Activated T-helper 1 cell treated with anti-CD3 and anti-CD28 coated beads, Interleukin-12 subunit alpha, Interleukin-12 subunit beta, Interleukin-2, Interleukin-4 antibody, amounts not matched to agents 30 ng/mL and 10 ng/mL and 1 ng/mL, durations not matched to agents 14 hours and 24 hours and 36 hours (primary cell): ENCODE measurements at regions not wholly inside any gene's neighbourhood (a gene's known extent, or its start where the extent isn't known, plus 50 kb on each side); places are given as distances from the start of the nearest gene placed in this dataset.

Experiments used
- DNase-seq: peaks from one replicate; pipeline ENCODE4 v3.0.0; 2021; ENCODE audit warnings: low spot score
- H3K27ac Mint-ChIP-seq: one replicate; pipeline ENCODE4 v1.8.0; 2021; ENCODE audit warnings: mild to moderate bottlenecking, mixed read lengths
- H3K27me3 Mint-ChIP-seq: one replicate; pipeline ENCODE4 v1.8.0; 2022; ENCODE audit warnings: mild to moderate bottlenecking, moderate library complexity, mixed read lengths; ENCODE audit not compliant: insufficient read depth
- H3K36me3 Mint-ChIP-seq: one replicate; pipeline ENCODE4 v1.8.0; 2021; ENCODE audit warnings: low read depth, mixed read lengths
- H3K4me1 Mint-ChIP-seq: one replicate; pipeline ENCODE4 v1.8.0; 2021; ENCODE audit warnings: low read depth, mixed read lengths
- H3K4me3 Mint-ChIP-seq: one replicate; pipeline ENCODE4 v1.8.0; 2021; ENCODE audit warnings: mild to moderate bottlenecking, moderate library complexity, mixed read lengths
- H3K9me3 Mint-ChIP-seq: one replicate; pipeline ENCODE4 v1.8.0; 2021; ENCODE audit warnings: mixed read lengths
- intact Hi-C: fragments of 100-400 bp; cut with micrococcal nuclease; formaldehyde crosslinking; loops from one replicate; pipeline ENCODE4 v1.15.1; 2024

DNA sequence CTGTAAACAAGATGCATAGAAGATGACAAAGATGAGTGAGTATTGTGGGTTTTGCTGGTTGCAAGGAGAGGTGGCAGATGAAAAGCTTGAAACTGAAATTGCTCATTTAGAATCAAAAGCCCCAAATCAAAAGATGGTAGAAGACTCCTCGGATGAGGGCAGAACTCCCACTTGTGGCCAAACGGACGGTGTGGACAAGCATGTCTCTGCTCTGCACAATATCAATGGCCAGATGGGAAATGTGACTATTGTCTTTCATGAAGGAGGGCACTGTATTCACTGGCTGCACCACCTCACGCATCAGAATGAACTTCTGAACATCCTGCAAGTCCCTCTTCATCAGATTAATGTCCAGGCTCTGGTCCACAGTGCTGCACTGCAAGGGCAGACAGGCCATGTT is 541.7 kb downstream of the MTRR start:
- no peak overlapping the region for H3K27ac Mint-ChIP-seq
- no peaks in the 10 kb centered on the region for H3K27me3 Mint-ChIP-seq
- no peaks in the 10 kb centered on the region for H3K4me1 Mint-ChIP-seq
- no peaks in the 10 kb centered on the region for H3K36me3 Mint-ChIP-seq
- intact Hi-C loops = no loop called here
- DNase-seq = no peak
- H3K4me3 Mint-ChIP-seq = no peak overlapping the region
- peaks cover 10% of the 10 kb centered on the region for H3K9me3 Mint-ChIP-seq

DNA sequence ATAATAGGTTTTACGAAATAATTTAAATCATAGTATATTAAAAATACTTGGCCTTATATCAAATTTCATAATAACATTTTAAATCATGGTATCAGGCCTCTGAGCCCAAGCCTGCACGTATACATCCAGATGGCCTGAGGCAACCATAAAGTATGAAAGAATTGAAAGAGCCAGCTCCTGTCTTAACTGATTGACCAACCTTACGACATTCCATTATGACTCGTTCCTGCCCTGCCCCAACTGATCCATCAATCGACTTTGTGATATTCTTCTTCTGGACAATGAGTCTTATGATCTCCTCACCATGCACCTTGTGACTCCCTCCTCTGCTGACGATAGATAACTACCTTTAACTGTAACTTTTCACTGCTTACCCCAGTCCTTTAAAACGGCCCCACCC is 545.0 kb downstream of the MTRR start:
- Mint-ChIP-seq H3K9me3 (peaks cover 10% of the 10 kb centered on the region), H3K4me3 (no peak overlapping the region), H3K27ac (no peak overlapping the region), H3K36me3 (no peaks in the 10 kb centered on the region), H3K4me1 (no peaks in the 10 kb centered on the region), H3K27me3 (no peaks in the 10 kb centered on the region)
- no peak for DNase-seq
- intact Hi-C loops = no loop called here

DNA sequence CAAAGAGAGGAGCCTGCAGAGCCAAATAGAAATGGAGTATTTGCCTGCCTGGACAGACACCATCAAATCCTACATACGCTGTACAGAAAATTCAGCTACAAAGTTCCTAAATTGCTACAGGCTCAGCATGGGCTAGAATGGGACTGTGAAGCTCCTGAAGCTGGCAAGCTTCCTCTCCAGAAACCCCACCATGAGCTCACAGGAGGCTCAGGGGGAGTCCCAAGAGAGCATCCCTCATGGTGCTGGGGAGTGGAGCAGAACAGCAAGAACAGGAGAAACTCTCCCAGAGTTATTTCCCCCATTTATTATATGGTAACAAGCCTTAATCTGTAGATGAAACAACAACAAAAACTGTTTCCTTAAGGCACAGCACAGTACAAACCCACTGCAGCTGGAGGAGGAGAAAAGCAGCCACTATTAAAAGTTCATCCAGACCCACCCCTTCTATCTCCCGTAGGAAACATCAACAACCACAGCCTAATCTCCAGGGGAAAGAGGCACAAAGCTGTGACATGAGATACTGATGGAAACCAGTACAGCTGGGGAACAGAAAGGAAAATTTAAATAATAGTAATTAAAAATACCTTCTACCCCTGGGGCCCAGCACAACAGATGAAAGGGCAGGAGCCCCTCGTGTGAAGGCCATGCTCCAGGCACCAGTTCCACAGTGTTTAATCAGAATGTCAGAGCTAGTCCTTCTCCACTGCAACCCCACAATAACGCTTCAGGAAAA is 548.5 kb downstream of the MTRR start:
- H3K4me1 Mint-ChIP-seq = no peaks in the 10 kb centered on the region
- no peak for DNase-seq
- H3K4me3 Mint-ChIP-seq = no peak overlapping the region
- no peaks in the 10 kb centered on the region for H3K27me3 Mint-ChIP-seq
- H3K27ac Mint-ChIP-seq = no peak overlapping the region
- no peaks in the 10 kb centered on the region for H3K36me3 Mint-ChIP-seq
- intact Hi-C loops = no loop called here
- H3K9me3 Mint-ChIP-seq = peaks cover 10% of the 10 kb centered on the region

DNA sequence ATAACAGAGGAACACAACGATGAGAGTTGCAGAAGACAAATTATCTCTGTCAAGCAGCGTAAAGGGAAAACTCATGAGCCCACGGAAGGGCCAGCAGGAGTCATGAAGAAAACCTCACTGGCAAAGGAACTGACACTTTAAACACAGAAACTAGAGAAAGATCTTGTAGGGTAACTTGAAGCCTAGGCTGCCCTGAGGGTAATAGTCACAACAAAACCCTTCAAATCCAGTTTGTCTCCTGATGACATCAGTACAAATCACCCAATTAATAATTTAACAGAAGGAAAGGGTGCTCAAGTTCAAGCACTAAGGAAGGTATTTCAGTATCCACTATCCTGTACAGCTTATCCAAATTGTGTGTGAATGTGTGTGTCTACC is 549.1 kb downstream of the MTRR start:
- intact Hi-C loops = no loop called here
- Mint-ChIP-seq H3K27me3 (no peaks in the 10 kb centered on the region), H3K27ac (no peak overlapping the region), H3K36me3 (no peaks in the 10 kb centered on the region), H3K9me3 (peaks cover 10% of the 10 kb centered on the region), H3K4me1 (no peaks in the 10 kb centered on the region), H3K4me3 (no peak overlapping the region)
- DNase-seq = no peak

DNA sequence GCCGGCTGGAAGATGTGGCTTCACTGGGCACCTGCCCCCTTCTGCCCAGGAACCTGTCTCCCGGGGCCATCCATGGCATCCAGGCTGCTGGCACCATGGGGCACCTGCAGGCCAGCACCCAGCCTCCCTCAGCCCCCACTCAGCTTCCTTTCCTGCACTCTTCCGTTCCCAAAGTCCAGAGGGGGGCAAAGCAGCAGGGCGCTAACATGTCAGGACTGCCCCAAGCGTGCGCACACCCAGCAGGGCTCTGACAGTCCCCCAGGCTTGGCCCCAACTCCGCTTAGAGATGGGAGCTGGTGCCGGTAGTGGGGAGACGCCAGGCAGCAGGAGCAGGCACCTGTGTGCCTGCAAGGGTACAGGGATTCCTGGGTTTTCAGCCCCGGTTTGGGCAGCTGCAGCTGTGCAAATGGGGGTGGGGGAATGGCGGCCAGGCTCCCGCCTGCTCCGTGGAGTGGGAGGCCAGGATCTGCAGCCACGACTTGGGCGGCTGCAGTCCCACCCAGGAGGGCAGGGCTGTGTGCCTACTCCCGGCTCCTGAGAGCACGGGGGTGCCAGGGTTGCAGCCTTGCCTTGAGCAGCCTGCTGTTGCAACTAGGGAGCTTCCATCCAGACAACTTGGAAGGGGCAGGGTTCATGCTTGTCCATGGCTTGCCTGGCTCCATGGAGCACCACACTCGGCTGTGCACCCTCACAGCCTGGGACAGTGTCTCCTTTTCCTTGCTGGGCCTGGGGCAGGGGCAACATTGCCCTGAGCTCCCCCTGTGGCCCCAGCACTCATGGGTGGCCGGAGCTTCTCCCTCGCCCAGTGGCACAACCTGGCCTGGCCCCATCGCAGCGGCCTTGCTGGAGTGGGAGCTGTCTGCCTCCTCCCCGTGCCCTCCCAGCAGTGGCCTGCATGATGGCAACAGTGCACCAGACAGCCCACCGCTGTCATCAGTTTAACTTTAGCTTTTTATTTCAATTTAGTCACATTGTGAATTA is 561.1 kb downstream of the MTRR start:
- H3K4me1 Mint-ChIP-seq = no peaks in the 10 kb centered on the region
- no peak overlapping the region for H3K27ac Mint-ChIP-seq
- intact Hi-C loops = no loop called here
- peaks cover 8% of the 10 kb centered on the region for H3K9me3 Mint-ChIP-seq
- no peak for DNase-seq
- H3K4me3 Mint-ChIP-seq = no peak overlapping the region
- H3K36me3 Mint-ChIP-seq = no peaks in the 10 kb centered on the region
- no peaks in the 10 kb centered on the region for H3K27me3 Mint-ChIP-seq

DNA sequence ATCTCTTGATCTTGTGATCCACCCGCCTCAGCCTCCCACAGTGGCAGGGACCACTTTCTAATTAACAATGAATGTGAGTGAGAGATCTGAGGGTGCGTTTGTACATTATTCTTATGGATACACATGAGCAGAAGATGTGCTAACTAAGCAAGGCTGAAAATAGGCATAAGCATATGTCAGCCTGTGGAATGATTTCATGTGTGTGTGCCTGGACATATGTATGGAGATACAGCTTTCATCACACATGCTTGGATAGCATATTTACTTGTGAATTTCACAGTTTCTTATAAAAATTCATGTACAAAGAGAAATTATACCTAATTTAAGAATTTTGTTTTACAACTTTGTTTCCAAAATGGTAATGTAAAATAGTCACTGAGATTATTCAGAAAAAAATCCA is 565.6 kb downstream of the MTRR start:
- Mint-ChIP-seq H3K4me1 (no peaks in the 10 kb centered on the region), H3K27ac (no peak overlapping the region), H3K27me3 (no peaks in the 10 kb centered on the region), H3K36me3 (no peaks in the 10 kb centered on the region), H3K9me3 (peaks cover 4% of the 10 kb centered on the region), H3K4me3 (no peak overlapping the region)
- no peak for DNase-seq
- intact Hi-C loops = no loop called here

DNA sequence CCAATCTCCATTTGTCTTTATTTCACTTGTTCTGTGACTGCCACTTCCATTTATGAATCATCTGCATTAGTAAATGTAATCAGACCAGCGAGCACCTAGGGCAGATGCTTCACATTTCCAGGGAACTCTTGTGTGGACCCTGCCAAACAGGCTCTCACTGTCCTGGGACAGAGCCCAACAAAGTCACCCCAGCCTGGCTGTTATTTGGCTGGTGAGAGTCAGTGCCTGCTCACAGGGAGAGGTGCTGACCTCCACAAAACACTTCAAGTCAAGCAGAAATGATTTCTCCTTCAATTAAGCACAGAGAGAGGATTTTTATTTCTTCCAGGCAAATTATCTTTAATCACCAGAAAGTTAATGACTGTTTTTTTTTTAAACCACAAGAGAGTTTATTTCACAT is 568.0 kb downstream of the MTRR start:
- intact Hi-C loops = no loop called here
- no peak for DNase-seq
- H3K4me1 Mint-ChIP-seq = no peaks in the 10 kb centered on the region
- H3K27me3 Mint-ChIP-seq = no peaks in the 10 kb centered on the region
- no peaks in the 10 kb centered on the region for H3K36me3 Mint-ChIP-seq
- no peak overlapping the region for H3K27ac Mint-ChIP-seq
- no peak overlapping the region for H3K4me3 Mint-ChIP-seq
- H3K9me3 Mint-ChIP-seq = peaks cover 4% of the 10 kb centered on the region

DNA sequence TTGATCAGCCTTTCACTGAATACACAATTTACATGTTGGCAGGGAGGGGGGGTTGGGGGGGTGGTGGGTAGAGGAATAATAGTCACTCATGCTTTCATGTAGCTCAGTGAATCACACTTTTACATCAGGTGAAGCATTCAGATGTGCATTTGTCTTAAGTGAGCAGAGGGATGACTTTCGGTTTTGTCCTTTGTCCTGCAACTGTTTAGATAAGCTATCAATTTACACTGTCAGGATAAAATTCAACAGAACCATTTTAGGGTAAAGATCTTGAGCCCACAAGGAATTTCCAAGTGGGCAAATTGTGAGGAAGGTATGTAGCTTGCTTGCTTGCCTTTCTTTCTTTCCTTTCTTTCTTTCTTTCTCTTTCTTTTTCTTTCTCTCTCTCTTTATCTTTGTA is 576.2 kb downstream of the MTRR start:
- no peak overlapping the region for H3K27ac Mint-ChIP-seq
- no peak overlapping the region for H3K4me3 Mint-ChIP-seq
- H3K9me3 Mint-ChIP-seq = peaks cover 6% of the 10 kb centered on the region
- no peaks in the 10 kb centered on the region for H3K27me3 Mint-ChIP-seq
- no peaks in the 10 kb centered on the region for H3K4me1 Mint-ChIP-seq
- no peak for DNase-seq
- no peaks in the 10 kb centered on the region for H3K36me3 Mint-ChIP-seq
- intact Hi-C loops = no loop called here

DNA sequence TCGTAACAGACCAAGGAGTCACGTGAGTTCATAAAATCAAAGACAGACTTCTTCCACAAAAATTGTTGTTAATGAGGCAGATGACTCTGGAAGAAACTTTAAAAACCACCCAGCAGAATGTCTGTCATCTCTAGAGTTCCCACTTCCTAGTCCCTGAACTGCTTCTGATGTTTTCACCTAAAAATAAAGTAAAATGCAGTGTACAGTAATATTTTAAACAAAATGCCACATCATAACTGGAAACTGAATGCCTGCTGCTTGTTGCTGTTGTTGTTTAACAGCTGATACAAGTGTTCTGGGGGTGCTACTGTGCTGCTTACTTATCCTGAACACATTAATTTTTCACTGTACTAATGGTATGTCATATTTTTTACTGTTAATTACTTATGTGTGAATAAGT is 577.2 kb downstream of the MTRR start:
- H3K9me3 Mint-ChIP-seq = peaks cover 6% of the 10 kb centered on the region
- no peak overlapping the region for H3K27ac Mint-ChIP-seq
- no peak for DNase-seq

DNA sequence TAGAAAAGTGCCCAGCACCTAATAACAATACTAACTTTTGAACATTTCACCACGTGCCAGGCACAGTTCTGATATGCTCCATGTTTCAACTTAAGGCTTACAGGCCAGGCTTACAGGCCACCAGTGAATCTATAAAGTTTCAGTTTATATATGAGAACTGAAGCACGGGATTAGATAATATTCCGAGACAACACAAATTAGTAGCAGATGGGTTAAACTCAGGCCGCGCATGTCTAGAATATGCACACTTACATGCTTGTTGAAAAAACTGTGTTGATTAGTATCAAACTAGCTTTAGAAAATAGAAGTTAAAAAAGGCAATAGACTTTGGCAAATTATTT is 587.9 kb downstream of the MTRR start:
- H3K4me3 Mint-ChIP-seq = peak overlapping the region; percentile 82
- DNase-seq = no peak
- H3K4me1 Mint-ChIP-seq = peaks cover 6% of the 10 kb centered on the region
- H3K36me3 Mint-ChIP-seq = no peaks in the 10 kb centered on the region
- H3K9me3 Mint-ChIP-seq = peaks cover 9% of the 10 kb centered on the region
- H3K27me3 Mint-ChIP-seq = no peaks in the 10 kb centered on the region
- intact Hi-C loops = loop anchor here (10.0 kb wide), 2 partner anchors 582 to 1798 kb away; partner anchors contain the start of gene CCT5
- H3K27ac Mint-ChIP-seq = peak overlapping the region; percentile 59

More for the DNA sequence above, 577.2 kb downstream of the MTRR start:
- Mint-ChIP-seq H3K4me3 (no peak overlapping the region), H3K4me1 (no peaks in the 10 kb centered on the region), H3K27me3 (no peaks in the 10 kb centered on the region), H3K36me3 (no peaks in the 10 kb centered on the region)
- intact Hi-C loops = no loop called here

DNA sequence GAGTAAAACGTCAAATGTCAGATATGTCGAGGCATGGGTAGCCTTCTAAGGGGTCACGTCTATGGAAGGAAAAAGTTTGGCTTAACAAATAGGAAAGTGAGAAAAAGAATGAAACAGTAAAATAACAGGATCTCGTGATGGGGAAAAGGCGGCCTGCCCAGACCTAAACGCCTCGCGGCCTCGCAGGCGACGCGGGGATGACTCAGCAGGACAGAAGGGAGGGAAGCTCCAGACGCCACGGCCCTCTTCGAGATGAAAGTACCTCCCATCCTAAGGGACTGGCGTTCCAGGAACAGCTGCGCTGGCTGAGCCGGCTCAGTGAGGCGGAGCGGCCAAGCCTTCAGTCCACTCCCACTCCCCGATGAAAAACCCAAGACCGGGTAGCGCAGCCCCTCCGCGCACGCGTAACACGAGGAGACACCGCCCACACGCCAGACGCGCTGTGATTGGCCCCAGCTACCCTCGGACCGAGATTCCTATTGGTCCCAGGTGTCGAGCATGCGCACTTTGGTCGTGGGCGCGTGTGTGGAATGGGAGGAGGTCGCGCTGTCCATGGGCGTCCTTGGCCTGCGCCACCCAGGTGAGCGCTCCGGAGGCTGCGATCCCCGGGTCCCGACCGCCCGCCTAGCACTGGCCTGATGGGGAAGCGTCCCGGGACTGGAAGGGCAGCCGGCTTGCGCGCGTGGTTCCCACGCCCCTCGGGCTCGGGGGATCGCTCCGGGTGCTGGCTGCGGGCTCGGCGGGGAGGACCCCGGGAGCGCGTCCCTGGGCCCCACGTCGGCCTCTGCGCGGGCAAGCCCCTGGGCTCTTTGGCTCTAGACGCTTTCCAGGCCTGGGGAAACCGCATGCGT is 588.5 kb downstream of the MTRR start:
- intact Hi-C loops = loop anchor here (10.0 kb wide), 2 partner anchors 583 to 1797 kb away; partner anchors contain the start of gene CCT5
- peak overlapping the region; percentile 59 for H3K27ac Mint-ChIP-seq
- peaks cover 2% of the 10 kb centered on the region for H3K36me3 Mint-ChIP-seq
- H3K4me1 Mint-ChIP-seq = peaks cover 6% of the 10 kb centered on the region
- peak; percentile 75 for DNase-seq
- peak overlapping the region; percentile 85 for H3K4me3 Mint-ChIP-seq
- peaks cover 9% of the 10 kb centered on the region for H3K9me3 Mint-ChIP-seq
- H3K27me3 Mint-ChIP-seq = no peaks in the 10 kb centered on the region

DNA sequence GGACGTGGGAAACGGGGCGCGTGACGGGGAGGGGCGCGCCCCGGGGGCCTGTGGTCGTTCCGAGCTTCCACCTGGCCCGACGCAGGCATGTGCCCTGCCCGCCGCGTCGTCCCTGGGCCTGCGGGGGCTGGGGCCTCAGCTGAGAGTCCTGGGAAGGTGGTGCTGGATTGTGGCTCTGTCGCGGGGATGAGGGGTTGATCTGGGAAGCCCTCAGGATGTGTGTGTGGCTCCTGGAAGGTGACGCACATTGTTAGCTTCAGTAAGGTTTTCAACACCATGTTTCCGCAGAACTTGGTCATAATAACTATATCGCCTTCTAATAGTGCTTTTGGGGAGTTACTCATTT is 589.1 kb downstream of the MTRR start:
- intact Hi-C loops = loop anchor here (10.0 kb wide), 2 partner anchors 583 to 1797 kb away; partner anchors contain the start of gene CCT5
- Mint-ChIP-seq H3K36me3 (peaks cover 2% of the 10 kb centered on the region), H3K27ac (peak overlapping the region; percentile 75), H3K4me3 (peak overlapping the region; percentile 85), H3K27me3 (no peaks in the 10 kb centered on the region), H3K4me1 (peaks cover 6% of the 10 kb centered on the region), H3K9me3 (peaks cover 9% of the 10 kb centered on the region)
- DNase-seq = no peak
